ENCODE measurements at regions not wholly inside any gene's neighbourhood (a gene's known extent, or its start where the extent isn't known, plus 50 kb on each side); places are given as distances from the start of the nearest gene placed in this dataset.

- no peak for DNase-seq (ENCODE audit: low read depth, low spot score)
- H3K4me1 ChIP-seq (ENCODE audit: control insufficient read depth, extremely low read depth, insufficient read depth, low read length): peaks cover 3% of the 10 kb centered on the region
- no peaks in the 10 kb centered on the region for H3K79me2 ChIP-seq (ENCODE audit: control insufficient read depth, insufficient read depth, low read length)
- no peak overlapping the region for H2AFZ ChIP-seq (ENCODE audit: control insufficient read depth, low read length)
- no peak overlapping the region for H3K4me2 ChIP-seq (ENCODE audit: control insufficient read depth, extremely low read depth, insufficient read depth, low read depth, low read length)
- H3K27ac ChIP-seq (ENCODE audit: control insufficient read depth, insufficient read depth, low read length): no peak overlapping the region
- H3K4me3 ChIP-seq (ENCODE audit: control insufficient read depth in 2 of 3, extremely low read depth in 1 of 3, insufficient read depth in 2 of 3, low read depth in 1 of 3, low read length in 3 of 3): no peak overlapping the region
- TF ChIP-seq CTCF (optimal IDR thresholded peaks at IDR 0.05 in 1 of 3, IDR thresholded peaks at IDR 0.05 in 1 of 3, conservative IDR thresholded peaks at IDR 0.05 in 1 of 3; ENCODE audit: extremely low read depth in 1 of 3, insufficient read depth in 2 of 3, low read length in 3 of 3): no peak
- H3K9ac ChIP-seq (ENCODE audit: control insufficient read depth, extremely low read depth, insufficient read depth, low read length): no peak overlapping the region
- H3K9me3 ChIP-seq (ENCODE audit: control insufficient read depth, low read depth, low read length): peaks cover 1% of the 10 kb centered on the region
- H3K9me1 ChIP-seq (ENCODE audit: control insufficient read depth, extremely low read depth, insufficient read depth, low read length): no peaks in the 10 kb centered on the region
- no peak for FAIRE-seq
- dilution Hi-C loops (cut with MboI; ENCODE audit: extremely low pct_ligation_motif_present, low sequenced_read_pairs): no loop called here
- H3K27me3 ChIP-seq (ENCODE audit: control insufficient read depth, extremely low read depth, insufficient read depth, low read length): no peaks in the 10 kb centered on the region
- no peaks in the 10 kb centered on the region for H3K36me3 ChIP-seq (ENCODE audit: control insufficient read depth in 2 of 2, extremely low read depth in 1 of 2, insufficient read depth in 2 of 2, low read length in 2 of 2)
- no peaks in the 10 kb centered on the region for H4K20me1 ChIP-seq (ENCODE audit: control insufficient read depth, extremely low read depth, insufficient read depth, low read length)
Observed at GRCh38 chr17:70295329-70295728, 126.0 kb downstream of the KCNJ2 start.

- Histone ChIP-seq H3K4me2 (ENCODE audit: control insufficient read depth, extremely low read depth, insufficient read depth, low read depth, low read length) (no peak overlapping the region), H3K27ac (ENCODE audit: control insufficient read depth, insufficient read depth, low read length) (no peak overlapping the region), H3K4me1 (ENCODE audit: control insufficient read depth, extremely low read depth, insufficient read depth, low read length) (peaks cover 3% of the 10 kb centered on the region), H3K79me2 (ENCODE audit: control insufficient read depth, insufficient read depth, low read length) (no peaks in the 10 kb centered on the region), H2AFZ (ENCODE audit: control insufficient read depth, low read length) (no peak overlapping the region), H4K20me1 (ENCODE audit: control insufficient read depth, extremely low read depth, insufficient read depth, low read length) (no peaks in the 10 kb centered on the region), H3K36me3 (ENCODE audit: control insufficient read depth in 2 of 2, extremely low read depth in 1 of 2, insufficient read depth in 2 of 2, low read length in 2 of 2) (no peaks in the 10 kb centered on the region), H3K4me3 (ENCODE audit: control insufficient read depth in 2 of 3, extremely low read depth in 1 of 3, insufficient read depth in 2 of 3, low read depth in 1 of 3, low read length in 3 of 3) (no peak overlapping the region), H3K9me3 (ENCODE audit: control insufficient read depth, low read depth, low read length) (peaks cover 1% of the 10 kb centered on the region), H3K9me1 (ENCODE audit: control insufficient read depth, extremely low read depth, insufficient read depth, low read length) (no peaks in the 10 kb centered on the region), H3K9ac (ENCODE audit: control insufficient read depth, extremely low read depth, insufficient read depth, low read length) (no peak overlapping the region), H3K27me3 (ENCODE audit: control insufficient read depth, extremely low read depth, insufficient read depth, low read length) (no peaks in the 10 kb centered on the region)
- no peak for FAIRE-seq
- no peak for DNase-seq (ENCODE audit: low read depth, low spot score)
- dilution Hi-C loops (cut with MboI; ENCODE audit: extremely low pct_ligation_motif_present, low sequenced_read_pairs): no loop called here
- TF ChIP-seq CTCF (optimal IDR thresholded peaks at IDR 0.05 in 1 of 3, IDR thresholded peaks at IDR 0.05 in 1 of 3, conservative IDR thresholded peaks at IDR 0.05 in 1 of 3; ENCODE audit: extremely low read depth in 1 of 3, insufficient read depth in 2 of 3, low read length in 3 of 3) (no peak), EZH2 (IDR thresholded peaks at IDR 0.05; ENCODE audit: low read length) (no peak)
Observed at GRCh38 chr17:70295731-70296130, 126.4 kb downstream of the KCNJ2 start.

Measured in keratinocyte (primary cell).